HEK293 (cell line): ENCODE measurements at regions not wholly inside any gene's neighbourhood (a gene's known extent, or its start where the extent isn't known, plus 50 kb on each side); places are given as distances from the start of the nearest gene placed in this dataset.

ENCODE experiments used
- HOXD13 ChIP-seq: sonication (generic); formaldehyde crosslinking; IDR thresholded peaks from 2 replicates; pipeline ENCODE4 v1.8.0; 2022; ENCODE audit warnings: missing genetic modification reagents, borderline replicate concordance
- PRDM10 ChIP-seq: fragments of 450-650 bp; formaldehyde crosslinking; IDR thresholded peaks from 2 replicates; pipeline ENCODE4 v1.5.1; 2016; ENCODE audit warnings: missing biosample characterization, missing genetic modification characterization
- SCRT1 ChIP-seq: fragments of 450-650 bp; formaldehyde crosslinking; IDR thresholded peaks from 2 replicates; pipeline ENCODE4 v1.5.1; 2016; ENCODE audit warnings: missing biosample characterization, missing genetic modification characterization, borderline replicate concordance
- SETDB1 ChIP-seq: IDR thresholded peaks from one replicate; pipeline ENCODE4 v1.6.1; 2017; ENCODE audit warnings: mild to moderate bottlenecking, low read length, moderate library complexity, mixed read lengths; ENCODE audit not compliant: insufficient read length
- SP7 ChIP-seq: fragments of 450-650 bp; formaldehyde crosslinking; IDR thresholded peaks from 2 replicates; pipeline ENCODE4 v1.5.1; 2016; ENCODE audit warnings: missing biosample characterization, missing genetic modification characterization
- WT1 ChIP-seq: fragments of 450-650 bp; formaldehyde crosslinking; IDR thresholded peaks from 2 replicates; pipeline ENCODE4 v1.5.1; 2016; ENCODE audit warnings: missing biosample characterization, missing genetic modification characterization
- ZBTB7A ChIP-seq: fragments of 450-650 bp; formaldehyde crosslinking; IDR thresholded peaks from 2 replicates; pipeline ENCODE4 v1.5.1; 2016; ENCODE audit warnings: low read depth, missing biosample characterization, missing genetic modification characterization
- ZBTB8A ChIP-seq: fragments of 450-650 bp; formaldehyde crosslinking; IDR thresholded peaks from 2 replicates; pipeline ENCODE4 v1.5.1; 2016; ENCODE audit warnings: missing biosample characterization, missing genetic modification characterization
- ZNF146 ChIP-seq: fragments of 450-650 bp; formaldehyde crosslinking; IDR thresholded peaks from 2 replicates; pipeline ENCODE4 v1.5.1; 2016; ENCODE audit warnings: missing biosample characterization, missing genetic modification characterization
- ZNF16 ChIP-seq: fragments of 450-650 bp; formaldehyde crosslinking; IDR thresholded peaks from 2 replicates; pipeline ENCODE4 v1.5.1; 2016; ENCODE audit warnings: low read depth, missing biosample characterization, missing genetic modification characterization
- ZNF174 ChIP-seq: fragments of 450-650 bp; formaldehyde crosslinking; IDR thresholded peaks from 2 replicates; pipeline ENCODE4 v1.5.0; 2017; ENCODE audit warnings: missing biosample characterization, mild to moderate bottlenecking, missing genetic modification characterization
- ZNF175 ChIP-seq: fragments of 450-650 bp; formaldehyde crosslinking; IDR thresholded peaks from 2 replicates; pipeline ENCODE4 v1.5.1; 2016; ENCODE audit warnings: missing biosample characterization, missing genetic modification characterization
- ZNF24 ChIP-seq: fragments of 450-650 bp; formaldehyde crosslinking; IDR thresholded peaks from 2 replicates; pipeline ENCODE4 v1.5.1; 2016; ENCODE audit warnings: missing biosample characterization, missing genetic modification characterization
- ZNF248 ChIP-seq: fragments of 450-650 bp; formaldehyde crosslinking; IDR thresholded peaks from 2 replicates; pipeline ENCODE4 v1.5.1; 2017; ENCODE audit warnings: missing biosample characterization, missing genetic modification characterization
- ZNF266 ChIP-seq: fragments of 450-650 bp; formaldehyde crosslinking; IDR thresholded peaks from 2 replicates; pipeline ENCODE4 v1.5.1; 2016; ENCODE audit warnings: missing biosample characterization, missing genetic modification characterization, low read depth
- ZNF335 ChIP-seq: fragments of 450-650 bp; formaldehyde crosslinking; conservative IDR thresholded peaks from 2 replicates; pipeline ENCODE4 v1.5.1; 2016; ENCODE audit warnings: missing biosample characterization, missing genetic modification characterization
- ZNF366 ChIP-seq: fragments of 450-650 bp; formaldehyde crosslinking; conservative IDR thresholded peaks from 2 replicates; pipeline ENCODE4 v1.5.1; 2016; ENCODE audit warnings: missing biosample characterization, missing genetic modification characterization
- ZNF423 ChIP-seq: fragments of 450-650 bp; formaldehyde crosslinking; IDR thresholded peaks from 2 replicates; pipeline ENCODE4 v1.5.1; 2016; ENCODE audit warnings: missing biosample characterization, missing genetic modification characterization
- ZNF433 ChIP-seq: fragments of 450-650 bp; formaldehyde crosslinking; IDR thresholded peaks from 2 replicates; pipeline ENCODE4 v1.5.1; 2016; ENCODE audit warnings: missing biosample characterization, missing genetic modification characterization, low read depth
- ZNF48 ChIP-seq: fragments of 450-650 bp; formaldehyde crosslinking; IDR thresholded peaks from 2 replicates; pipeline ENCODE4 v1.5.1; 2016; ENCODE audit warnings: missing biosample characterization, missing genetic modification characterization
- ZNF621 ChIP-seq: fragments of 450-650 bp; formaldehyde crosslinking; IDR thresholded peaks from 2 replicates; pipeline ENCODE4 v1.5.1; 2017; ENCODE audit warnings: missing biosample characterization, missing genetic modification characterization
- ZNF626 ChIP-seq: fragments of 450-650 bp; sonication (Bioruptor Pico); formaldehyde crosslinking; IDR thresholded peaks from 2 replicates; pipeline ENCODE4 v1.5.1; 2018; ENCODE audit warnings: missing biosample characterization, missing genetic modification characterization, inconsistent platforms
- ZNF629 ChIP-seq: fragments of 450-650 bp; formaldehyde crosslinking; IDR thresholded peaks from 2 replicates; pipeline ENCODE4 v1.5.1; 2017; ENCODE audit warnings: missing biosample characterization, missing genetic modification characterization
- ZNF658 ChIP-seq: fragments of 450-650 bp; formaldehyde crosslinking; IDR thresholded peaks from 2 replicates; pipeline ENCODE4; 2016; ENCODE audit warnings: missing biosample characterization, missing genetic modification characterization
- ZNF677 ChIP-seq: fragments of 450-650 bp; IDR thresholded peaks from 2 replicates; pipeline ENCODE4 v1.5.0; 2018; ENCODE audit warnings: missing biosample characterization, mild to moderate bottlenecking, missing genetic modification characterization, moderate library complexity
- ZNF707 ChIP-seq: fragments of 450-650 bp; formaldehyde crosslinking; IDR thresholded peaks from 2 replicates; pipeline ENCODE4 v1.5.1; 2016; ENCODE audit warnings: missing biosample characterization, missing genetic modification characterization
- ZNF76 ChIP-seq: fragments of 450-650 bp; formaldehyde crosslinking; IDR thresholded peaks from 2 replicates; pipeline ENCODE4; 2016; ENCODE audit warnings: low read depth, missing biosample characterization, missing genetic modification characterization, borderline replicate concordance
- ZNF768 ChIP-seq: fragments of 450-650 bp; formaldehyde crosslinking; IDR thresholded peaks from 2 replicates; pipeline ENCODE4 v1.5.1; 2018; ENCODE audit warnings: missing biosample characterization, mild to moderate bottlenecking, missing genetic modification characterization
- ZNF791 ChIP-seq: fragments of 450-650 bp; formaldehyde crosslinking; IDR thresholded peaks from 2 replicates; pipeline ENCODE4 v1.5.1; 2016; ENCODE audit warnings: missing biosample characterization, missing genetic modification characterization
- ZXDB ChIP-seq: fragments of 450-650 bp; formaldehyde crosslinking; IDR thresholded peaks from 2 replicates; pipeline ENCODE4 v1.5.1; 2016; ENCODE audit warnings: missing biosample characterization, missing genetic modification characterization
- TF ChIP-seq, protein P1 (sequence below): fragments of 450-650 bp; formaldehyde crosslinking; IDR thresholded peaks from 2 replicates; pipeline ENCODE4 v1.5.1; 2016; ENCODE audit warnings: missing biosample characterization, missing genetic modification characterization

- no peak for TF ChIP-seq ZNF791
- 0 out of 2 replicates have a peak, but pooled peaks have one; percentile 32 for TF ChIP-seq PRDM10
- TF ChIP-seq ZNF146: no peak
- no peak for TF ChIP-seq ZNF658 (tag by site-specific recombination)
- peak; percentile 77 for TF ChIP-seq SETDB1
- no peak for TF ChIP-seq ZNF626 (tag by site-specific recombination)
- peak; percentile 56; the same call in 1 of the 2 replicates for TF ChIP-seq ZNF24
- no peak for TF ChIP-seq SCRT1 (tag by site-specific recombination)
- no peak for TF ChIP-seq ZNF768 (tag by site-specific recombination)
- peak; percentile 89 for TF ChIP-seq ZNF366 (tag by site-specific recombination)
- no peak for TF ChIP-seq ZNF266 (tag by site-specific recombination)
- TF ChIP-seq ZNF248: no peak
- no peak for TF ChIP-seq ZNF48
- TF ChIP-seq ZNF175 (tag by site-specific recombination): no peak
- peak; percentile 65; the same call in 1 of the 2 replicates for TF ChIP-seq ZNF629 (tag by site-specific recombination)
- TF ChIP-seq ZNF16 (tag by site-specific recombination): no peak
- TF ChIP-seq WT1 (tag by site-specific recombination): peak; percentile 78
- TF ChIP-seq, protein P1, sequence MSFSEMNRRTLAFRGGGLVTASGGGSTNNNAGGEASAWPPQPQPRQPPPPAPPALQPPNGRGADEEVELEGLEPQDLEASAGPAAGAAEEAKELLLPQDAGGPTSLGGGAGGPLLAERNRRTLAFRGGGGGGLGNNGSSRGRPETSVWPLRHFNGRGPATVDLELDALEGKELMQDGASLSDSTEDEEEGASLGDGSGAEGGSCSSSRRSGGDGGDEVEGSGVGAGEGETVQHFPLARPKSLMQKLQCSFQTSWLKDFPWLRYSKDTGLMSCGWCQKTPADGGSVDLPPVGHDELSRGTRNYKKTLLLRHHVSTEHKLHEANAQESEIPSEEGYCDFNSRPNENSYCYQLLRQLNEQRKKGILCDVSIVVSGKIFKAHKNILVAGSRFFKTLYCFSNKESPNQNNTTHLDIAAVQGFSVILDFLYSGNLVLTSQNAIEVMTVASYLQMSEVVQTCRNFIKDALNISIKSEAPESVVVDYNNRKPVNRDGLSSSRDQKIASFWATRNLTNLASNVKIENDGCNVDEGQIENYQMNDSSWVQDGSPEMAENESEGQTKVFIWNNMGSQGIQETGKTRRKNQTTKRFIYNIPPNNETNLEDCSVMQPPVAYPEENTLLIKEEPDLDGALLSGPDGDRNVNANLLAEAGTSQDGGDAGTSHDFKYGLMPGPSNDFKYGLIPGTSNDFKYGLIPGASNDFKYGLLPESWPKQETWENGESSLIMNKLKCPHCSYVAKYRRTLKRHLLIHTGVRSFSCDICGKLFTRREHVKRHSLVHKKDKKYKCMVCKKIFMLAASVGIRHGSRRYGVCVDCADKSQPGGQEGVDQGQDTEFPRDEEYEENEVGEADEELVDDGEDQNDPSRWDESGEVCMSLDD (tag by site-specific recombination): no peak
- TF ChIP-seq ZNF335 (tag by site-specific recombination): peak; percentile 85
- no peak for TF ChIP-seq ZNF707 (tag by site-specific recombination)
- no peak for TF ChIP-seq ZNF423 (tag by site-specific recombination)
- TF ChIP-seq ZNF433 (tag by site-specific recombination): no peak
- TF ChIP-seq ZNF677 (tag by site-specific recombination): no peak
- TF ChIP-seq SP7 (tag by site-specific recombination): peak; percentile 73
- no peak for TF ChIP-seq ZNF621
- TF ChIP-seq ZBTB7A (tag by site-specific recombination): peak; percentile 49; the same call in 1 of the 2 replicates
- TF ChIP-seq ZBTB8A (tag by site-specific recombination): peak; percentile 89
- TF ChIP-seq HOXD13: no peak
- peak; percentile 79 for TF ChIP-seq ZXDB (tag by site-specific recombination)
- peak; percentile 50; the same call in 1 of the 2 replicates for TF ChIP-seq ZNF76 (tag by site-specific recombination)
- no peak for TF ChIP-seq ZNF174 (tag by site-specific recombination)
Measured at GRCh38 chr5:8457187-8458037, 588.5 kb downstream of the MTRR start (continued).
